RPMI7951 (cell line): ENCODE measurements at regions not wholly inside any gene's neighbourhood (a gene's known extent, or its start where the extent isn't known, plus 50 kb on each side); places are given as distances from the start of the nearest gene placed in this dataset.

Experiments
- DNase-seq: peaks from one replicate; pipeline ENCODE4 v3.0.0-alpha.2; 2012; ENCODE audit warnings: low read depth

GRCh38 chr11:115705200-115705599, 201.0 kb upstream of the CADM1 start:
- DNase-seq: no peak

- DNase-seq: no peak
These were observed 197.0 kb upstream of the CADM1 start for GRCh38 chr11:115700981-115701875.

- DNase-seq: no peak
These were observed 196.3 kb upstream of the CADM1 start for GRCh38 chr11:115700496-115700895.

- DNase-seq: no peak
These were observed 195.5 kb upstream of the CADM1 start for GRCh38 chr11:115699733-115700132.

DNA sequence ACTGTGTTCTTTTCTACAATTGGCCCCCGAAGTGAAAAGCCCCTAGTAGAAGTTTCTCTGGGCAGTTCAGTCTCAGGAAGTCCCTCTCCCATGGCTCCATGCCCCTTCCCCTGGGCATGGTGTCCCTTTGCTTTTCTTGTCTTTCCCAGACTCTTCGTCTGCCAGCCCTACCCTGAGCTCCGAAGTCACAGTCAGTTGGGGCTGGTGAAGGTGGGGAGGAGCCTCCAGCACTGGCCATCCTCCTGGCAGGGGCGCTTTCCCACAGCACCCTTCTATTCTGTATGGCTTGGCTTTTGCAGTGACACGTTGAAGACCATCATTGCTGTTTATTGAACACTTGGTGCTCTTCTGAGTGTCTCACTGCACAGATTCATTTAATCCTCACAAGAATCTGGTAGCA, 195.1 kb upstream of the CADM1 start:
- no peak for DNase-seq

GRCh38 chr11:115698243-115698642, 194.0 kb upstream of the CADM1 start:
- DNase-seq: no peak

DNA sequence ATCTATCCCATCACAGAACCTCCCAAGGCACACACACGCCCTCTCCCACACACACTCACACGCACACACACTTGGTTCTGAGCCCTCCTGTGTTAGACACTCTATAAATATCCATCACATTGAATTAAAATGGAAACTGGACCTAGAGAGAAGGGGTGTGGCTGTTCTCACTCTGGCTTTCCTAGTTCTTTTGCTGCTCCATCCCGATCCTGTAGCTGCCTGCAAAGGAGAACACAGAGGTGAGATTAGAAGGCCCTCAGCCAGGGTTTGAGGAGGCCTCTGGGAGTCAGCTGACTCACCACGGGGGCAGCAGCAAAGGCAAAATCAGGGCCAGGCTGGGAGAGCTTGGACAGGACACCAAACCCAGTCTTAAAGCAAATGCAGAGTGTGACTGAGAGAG, 192.3 kb upstream of the CADM1 start:
- no peak for DNase-seq

GRCh38 chr11:115695677-115696364, 191.6 kb upstream of the CADM1 start:
- DNase-seq: no peak

GRCh38 chr11:115693002-115693401, 188.8 kb upstream of the CADM1 start:
- no peak for DNase-seq

- DNase-seq: no peak
These were observed 186.8 kb upstream of the CADM1 start for GRCh38 chr11:115691030-115691429.

DNA sequence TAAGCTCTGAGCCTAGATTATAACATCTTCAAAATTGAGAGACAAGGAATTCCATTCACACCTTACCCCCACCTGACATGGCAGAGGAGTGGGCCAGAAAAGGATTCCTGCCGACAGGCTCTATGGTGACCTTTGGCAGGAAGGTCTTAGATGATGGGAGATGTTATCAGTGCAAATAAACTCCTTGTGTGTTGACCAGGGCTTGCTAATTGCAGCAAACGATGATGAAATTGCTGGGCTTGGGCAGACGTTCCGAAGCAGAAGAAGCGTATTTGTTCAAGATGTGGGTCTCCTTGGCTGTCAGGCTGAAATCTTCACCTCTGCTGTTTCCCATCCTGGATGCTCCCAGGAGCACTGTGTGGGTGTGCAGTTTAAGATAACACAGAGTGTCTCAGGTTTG, 183.7 kb upstream of the CADM1 start:
- no peak for DNase-seq

DNA sequence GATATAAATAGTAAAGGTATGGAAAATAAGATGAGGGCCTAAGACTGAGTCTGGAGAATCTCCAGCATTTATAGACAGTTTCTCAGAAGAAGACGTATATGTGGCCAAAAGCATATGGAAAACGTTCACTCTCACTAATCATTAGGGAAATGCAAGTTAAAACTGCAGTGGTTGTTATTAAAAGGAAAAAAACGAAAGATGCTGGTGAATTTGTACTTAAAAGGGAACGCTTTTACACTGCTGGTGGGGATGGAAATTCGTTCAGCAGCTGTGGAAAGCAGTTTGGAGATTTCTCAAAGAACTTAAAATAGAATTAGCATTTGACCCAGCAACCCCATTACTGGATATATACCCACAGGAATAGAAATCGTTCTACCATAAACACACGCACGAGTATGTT, 180.5 kb upstream of the CADM1 start:
- DNase-seq: no peak

GRCh38 chr11:115684135-115684534, 179.9 kb upstream of the CADM1 start:
- no peak for DNase-seq

- no peak for DNase-seq
These were observed 178.7 kb upstream of the CADM1 start for GRCh38 chr11:115682888-115683287.

- DNase-seq: peak; percentile 35
These were observed 177.9 kb upstream of the CADM1 start for GRCh38 chr11:115682101-115682500.

GRCh38 chr11:115679945-115680344, 175.7 kb upstream of the CADM1 start:
- DNase-seq: no peak

DNA sequence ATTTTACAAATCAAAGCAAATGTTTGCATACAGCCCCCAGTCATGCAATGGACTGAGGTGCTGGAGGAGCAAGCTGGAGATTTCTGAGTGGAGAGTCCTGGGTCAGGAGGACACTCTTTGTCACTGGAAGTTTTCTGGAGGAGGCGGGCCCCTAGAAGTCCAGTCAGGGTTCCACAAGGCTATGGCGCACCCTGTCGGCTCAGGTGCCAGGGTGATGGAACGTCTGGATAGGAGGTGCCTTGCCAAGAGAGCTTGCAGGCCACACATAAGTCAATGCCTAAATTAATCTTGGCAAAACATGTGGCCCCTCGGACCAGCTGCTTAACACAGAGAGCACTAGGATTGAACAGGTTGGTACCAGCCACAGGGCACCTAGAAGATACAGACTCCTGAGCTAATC, 174.7 kb upstream of the CADM1 start:
- DNase-seq: no peak

DNA sequence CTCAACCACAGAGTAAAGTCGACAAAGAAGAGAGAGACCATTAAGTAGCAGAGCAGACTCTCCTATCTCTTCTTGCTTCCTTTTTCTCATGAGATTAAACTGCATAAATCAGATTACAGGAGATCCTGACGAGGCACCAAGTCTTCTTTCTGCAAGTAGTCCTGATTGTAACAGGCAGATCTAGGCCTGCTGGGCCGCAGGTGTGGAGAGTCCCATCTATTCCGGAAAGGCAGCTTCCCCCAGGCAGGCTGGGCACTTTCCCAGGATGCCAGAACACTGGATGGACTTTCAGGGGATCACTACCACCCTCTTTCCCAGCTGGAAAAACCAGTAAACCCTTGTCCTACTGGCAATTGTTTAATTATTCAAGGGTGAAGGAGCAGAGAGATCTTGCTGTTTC, 173.0 kb upstream of the CADM1 start:
- no peak for DNase-seq

DNA sequence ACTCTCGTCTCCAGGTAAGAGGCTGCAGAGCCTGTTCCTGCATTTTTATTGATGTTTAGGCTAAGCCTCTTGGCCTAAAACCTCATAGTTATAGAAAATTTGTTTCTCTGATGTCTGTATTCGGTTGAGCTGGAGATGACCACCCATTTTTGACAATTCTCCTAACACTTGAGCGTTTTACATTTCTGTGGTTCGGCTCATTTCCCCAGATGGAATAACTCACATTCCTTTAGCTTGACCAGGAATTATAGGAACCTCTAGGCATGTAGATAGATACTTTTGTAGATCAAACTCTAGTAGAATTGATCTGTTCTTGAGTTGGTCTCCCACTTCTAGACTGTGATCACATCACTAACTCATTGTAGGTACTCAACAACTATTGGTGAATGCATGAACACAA, 172.6 kb upstream of the CADM1 start:
- DNase-seq: peak; percentile 61

- DNase-seq: no peak
These were observed 172.0 kb upstream of the CADM1 start for GRCh38 chr11:115676206-115676605.

DNA sequence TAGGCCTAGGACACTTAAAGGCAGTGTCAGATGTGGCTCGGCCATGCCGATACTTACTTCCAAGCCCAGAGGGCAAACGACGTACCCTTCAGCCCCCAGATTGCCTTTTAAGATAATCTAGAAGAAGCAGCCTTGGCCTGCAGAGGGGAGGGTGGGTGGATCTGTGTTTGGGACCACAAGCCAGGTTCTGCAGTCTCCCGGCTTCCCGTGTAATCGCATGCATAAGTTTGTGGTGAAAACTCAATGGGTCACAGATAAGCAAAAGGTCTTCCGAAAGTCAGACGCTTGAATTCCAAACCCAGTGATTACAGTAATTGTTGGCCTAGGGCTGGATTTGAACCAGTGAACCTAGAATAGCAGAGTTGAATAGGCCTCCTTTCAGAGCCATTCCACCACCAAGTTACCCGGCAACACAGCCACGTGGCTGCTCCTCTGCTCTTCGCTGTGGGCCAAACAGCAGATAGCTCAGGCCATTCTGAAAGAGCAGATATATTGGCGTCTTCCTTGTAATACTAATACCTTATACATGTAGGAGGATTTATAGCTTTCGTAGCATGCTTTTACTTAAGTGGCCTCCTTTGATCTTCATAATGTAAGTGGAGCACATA, 170.8 kb upstream of the CADM1 start:
- DNase-seq: no peak

DNA sequence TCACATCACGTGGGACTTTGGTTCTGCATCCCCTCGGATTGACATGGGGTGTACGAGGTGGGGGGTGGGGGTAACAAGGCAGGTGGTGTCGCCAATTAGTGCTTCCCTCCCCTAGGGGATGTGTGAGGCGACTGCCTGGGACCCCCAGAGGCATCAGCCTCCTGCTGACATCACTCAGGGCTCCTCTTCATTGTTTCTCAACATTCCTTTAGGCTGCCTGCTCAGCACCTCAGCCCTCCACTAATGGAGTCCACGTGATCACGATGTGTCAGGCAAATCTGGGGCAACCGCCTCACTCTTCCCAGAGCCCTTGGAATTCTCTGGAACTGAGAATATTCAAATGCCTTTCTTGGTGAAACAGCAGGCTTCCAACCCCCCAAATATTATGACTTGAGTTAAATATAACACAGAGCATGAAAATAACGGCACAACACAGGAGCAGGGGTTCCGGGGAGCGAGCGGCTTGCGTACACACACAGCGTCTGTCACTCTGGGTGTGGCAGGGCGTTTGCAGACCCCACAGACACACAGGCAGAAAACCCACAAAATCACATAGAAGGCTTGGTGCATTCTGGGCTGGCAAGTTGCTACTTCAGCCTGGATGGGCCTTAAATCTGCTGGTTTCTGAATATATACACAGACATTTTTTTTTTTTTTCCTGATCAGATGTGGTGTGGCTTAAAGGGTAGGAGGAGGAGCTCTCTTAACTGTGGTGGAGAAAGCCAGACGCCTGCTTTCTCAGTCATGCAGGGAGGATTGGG, 170.1 kb upstream of the CADM1 start:
- no peak for DNase-seq
